Central memory CD8-positive, alpha-beta T cell (primary cell): ENCODE measurements at regions not wholly inside any gene's neighbourhood (a gene's known extent, or its start where the extent isn't known, plus 50 kb on each side); places are given as distances from the start of the nearest gene placed in this dataset.

Experiments used
- ATAC-seq: fragments of 150-1000 bp; cut with Tn5 transposase; replicated peaks from 2 replicates; pipeline ENCODE4 v1.10.0; 2022; ENCODE audit warnings: mild to moderate bottlenecking, moderate FRiP score, moderate number of reproducible peaks; ENCODE audit not compliant: poor library complexity, severe bottlenecking; ENCODE audit errors: extremely low read depth
- DNase-seq, 2 donors: peaks; one replicate each; pipeline ENCODE4 v3.0.0; 2021; ENCODE audit warnings: low spot score in 2 of 2
- H3K27ac Mint-ChIP-seq: one replicate; pipeline ENCODE4 v1.8.0; 2022; ENCODE audit warnings: low read depth, mild to moderate bottlenecking, moderate library complexity, mixed read lengths
- H3K27me3 Mint-ChIP-seq: one replicate; pipeline ENCODE4 v1.8.0; 2022; ENCODE audit warnings: mixed read lengths
- H3K36me3 Mint-ChIP-seq: one replicate; pipeline ENCODE4 v1.8.0; 2022; ENCODE audit warnings: mild to moderate bottlenecking, moderate library complexity, mixed read lengths; ENCODE audit not compliant: insufficient read depth
- H3K4me1 Mint-ChIP-seq: one replicate; pipeline ENCODE4 v1.8.0; 2022; ENCODE audit warnings: mixed read lengths
- H3K4me3 Mint-ChIP-seq: one replicate; pipeline ENCODE4 v1.8.0; 2022; ENCODE audit warnings: mild to moderate bottlenecking, moderate library complexity, mixed read lengths
- H3K9me3 Mint-ChIP-seq: one replicate; pipeline ENCODE4 v1.8.0; 2022; ENCODE audit warnings: mixed read lengths

- no peaks in the 10 kb centered on the region for H3K9me3 Mint-ChIP-seq
- ATAC-seq: no peak
- H3K36me3 Mint-ChIP-seq: no peaks in the 10 kb centered on the region
- H3K4me3 Mint-ChIP-seq: no peak overlapping the region
- no peak for DNase-seq
- H3K27me3 Mint-ChIP-seq: no peaks in the 10 kb centered on the region
- no peak overlapping the region for H3K27ac Mint-ChIP-seq
- no peaks in the 10 kb centered on the region for H3K4me1 Mint-ChIP-seq
Measured at GRCh38 chr5:87661784-87662566, 249.2 kb upstream of the CCNH start.

- H3K36me3 Mint-ChIP-seq: no peaks in the 10 kb centered on the region
- H3K4me1 Mint-ChIP-seq: no peaks in the 10 kb centered on the region
- DNase-seq: no peak
- no peak overlapping the region for H3K4me3 Mint-ChIP-seq
- H3K9me3 Mint-ChIP-seq: no peaks in the 10 kb centered on the region
- no peak for ATAC-seq
- H3K27ac Mint-ChIP-seq: no peak overlapping the region
- no peaks in the 10 kb centered on the region for H3K27me3 Mint-ChIP-seq
Measured at GRCh38 chr5:87653242-87653641, 240.5 kb upstream of the CCNH start.

GRCh38 chr5:87650284-87650683 lies 237.6 kb upstream of the CCNH start:
- DNase-seq (no peak), ATAC-seq (no peak)
- no peaks in the 10 kb centered on the region for H3K9me3 Mint-ChIP-seq
- no peak overlapping the region for H3K27ac Mint-ChIP-seq
- no peaks in the 10 kb centered on the region for H3K4me1 Mint-ChIP-seq
- H3K27me3 Mint-ChIP-seq: no peaks in the 10 kb centered on the region
- H3K36me3 Mint-ChIP-seq: no peaks in the 10 kb centered on the region
- no peak overlapping the region for H3K4me3 Mint-ChIP-seq

GRCh38 chr5:87649455-87649854 lies 236.7 kb upstream of the CCNH start:
- ATAC-seq (no peak), DNase-seq (no peak)
- Mint-ChIP-seq H3K9me3 (no peaks in the 10 kb centered on the region), H3K4me1 (no peaks in the 10 kb centered on the region), H3K36me3 (no peaks in the 10 kb centered on the region), H3K4me3 (no peak overlapping the region), H3K27ac (no peak overlapping the region), H3K27me3 (no peaks in the 10 kb centered on the region)

GRCh38 chr5:87645224-87645623 lies 232.5 kb upstream of the CCNH start:
- Mint-ChIP-seq H3K4me1 (no peaks in the 10 kb centered on the region), H3K9me3 (peaks cover 5% of the 10 kb centered on the region), H3K36me3 (no peaks in the 10 kb centered on the region), H3K4me3 (no peak overlapping the region), H3K27me3 (no peaks in the 10 kb centered on the region), H3K27ac (no peak overlapping the region)
- ATAC-seq (no peak), DNase-seq (no peak)

- Mint-ChIP-seq H3K4me1 (no peaks in the 10 kb centered on the region), H3K27ac (no peak overlapping the region), H3K4me3 (no peak overlapping the region), H3K9me3 (peaks cover 5% of the 10 kb centered on the region), H3K36me3 (no peaks in the 10 kb centered on the region), H3K27me3 (no peaks in the 10 kb centered on the region)
- ATAC-seq (no peak), DNase-seq (no peak)
Measured at GRCh38 chr5:87640902-87641301, 228.2 kb upstream of the CCNH start.

GRCh38 chr5:87627363-87627762 lies 214.6 kb upstream of the CCNH start:
- ATAC-seq (no peak), DNase-seq (no peak)
- H3K4me1 Mint-ChIP-seq: no peaks in the 10 kb centered on the region
- H3K9me3 Mint-ChIP-seq: no peaks in the 10 kb centered on the region
- no peak overlapping the region for H3K27ac Mint-ChIP-seq
- no peaks in the 10 kb centered on the region for H3K27me3 Mint-ChIP-seq
- H3K4me3 Mint-ChIP-seq: no peak overlapping the region
- no peaks in the 10 kb centered on the region for H3K36me3 Mint-ChIP-seq

- H3K36me3 Mint-ChIP-seq: peaks cover 1% of the 10 kb centered on the region
- H3K27me3 Mint-ChIP-seq: no peaks in the 10 kb centered on the region
- H3K4me1 Mint-ChIP-seq: no peaks in the 10 kb centered on the region
- H3K27ac Mint-ChIP-seq: no peak overlapping the region
- DNase-seq (no peak), ATAC-seq (no peak)
- no peaks in the 10 kb centered on the region for H3K9me3 Mint-ChIP-seq
- no peak overlapping the region for H3K4me3 Mint-ChIP-seq
Measured at GRCh38 chr5:87608385-87608784, 195.7 kb upstream of the CCNH start.

- H3K36me3 Mint-ChIP-seq: peaks cover 2% of the 10 kb centered on the region
Measured at GRCh38 chr5:87605663-87606062, 192.9 kb upstream of the CCNH start.

GRCh38 chr5:87599778-87600177 lies 187.0 kb upstream of the CCNH start:
- Mint-ChIP-seq H3K4me1 (no peaks in the 10 kb centered on the region), H3K9me3 (peaks cover 6% of the 10 kb centered on the region), H3K27ac (no peak overlapping the region), H3K36me3 (peaks cover 1% of the 10 kb centered on the region), H3K27me3 (no peaks in the 10 kb centered on the region), H3K4me3 (no peak overlapping the region)
- DNase-seq (no peak), ATAC-seq (no peak)

More at GRCh38 chr5:87605663-87606062, 192.9 kb upstream of the CCNH start:
- H3K27me3 Mint-ChIP-seq: no peaks in the 10 kb centered on the region
- no peak overlapping the region for H3K27ac Mint-ChIP-seq
- no peaks in the 10 kb centered on the region for H3K9me3 Mint-ChIP-seq
- no peak overlapping the region for H3K4me3 Mint-ChIP-seq
- no peaks in the 10 kb centered on the region for H3K4me1 Mint-ChIP-seq
- ATAC-seq (no peak), DNase-seq (no peak)

GRCh38 chr5:87598460-87598859 lies 185.7 kb upstream of the CCNH start:
- Mint-ChIP-seq H3K4me3 (no peak overlapping the region), H3K9me3 (peaks cover 6% of the 10 kb centered on the region), H3K27ac (no peak overlapping the region), H3K27me3 (no peaks in the 10 kb centered on the region), H3K36me3 (peaks cover 1% of the 10 kb centered on the region), H3K4me1 (no peaks in the 10 kb centered on the region)
- DNase-seq (no peak), ATAC-seq (no peak)

- H3K36me3 Mint-ChIP-seq: no peaks in the 10 kb centered on the region
- no peak overlapping the region for H3K4me3 Mint-ChIP-seq
- peaks cover 9% of the 10 kb centered on the region for H3K27me3 Mint-ChIP-seq
- peaks cover 6% of the 10 kb centered on the region for H3K9me3 Mint-ChIP-seq
- no peak overlapping the region for H3K27ac Mint-ChIP-seq
- no peaks in the 10 kb centered on the region for H3K4me1 Mint-ChIP-seq
- DNase-seq (no peak), ATAC-seq (no peak)
Measured at GRCh38 chr5:87594566-87594965, 181.8 kb upstream of the CCNH start.

- Mint-ChIP-seq H3K27me3 (peaks cover 9% of the 10 kb centered on the region), H3K36me3 (no peaks in the 10 kb centered on the region)
Measured at GRCh38 chr5:87589587-87589986, 176.9 kb upstream of the CCNH start.

More at GRCh38 chr5:87589587-87589986, 176.9 kb upstream of the CCNH start:
- Mint-ChIP-seq H3K4me3 (no peak overlapping the region), H3K9me3 (no peaks in the 10 kb centered on the region), H3K4me1 (no peaks in the 10 kb centered on the region), H3K27ac (no peak overlapping the region)
- DNase-seq: no peak
- no peak for ATAC-seq
